Astrocyte (in vitro differentiated cells and primary cell): ENCODE measurements at regions not wholly inside any gene's neighbourhood (a gene's known extent, or its start where the extent isn't known, plus 50 kb on each side); places are given as distances from the start of the nearest gene placed in this dataset.

Source experiments
- DNase-seq: peaks from one replicate; pipeline ENCODE4 v3.0.0-alpha.2; 2010; ENCODE audit warnings: low read depth
- FAIRE-seq: peaks from 2 replicates; lab custom pipeline; 2011; peaks lifted over from hg19 to GRCh38; lab: Jason Lieb, UNC
- H2AFZ ChIP-seq: 2 replicates; pipeline ENCODE4 v1.6.0; 2012; ENCODE audit warnings: low read depth, low read length, inconsistent platforms
- H3K27ac ChIP-seq: 2 replicates; pipeline ENCODE4 v1.5.1; 2011; ENCODE audit warnings: low read depth, low read length, inconsistent platforms
- H3K27me3 ChIP-seq: 2 replicates; pipeline ENCODE4 v1.6.0; 2011; ENCODE audit warnings: low read length, inconsistent platforms; ENCODE audit not compliant: insufficient read depth
- H3K36me3 ChIP-seq: 2 replicates; pipeline ENCODE4 v1.5.1; 2011; ENCODE audit warnings: low read length, inconsistent platforms; ENCODE audit not compliant: insufficient read depth
- H3K4me1 ChIP-seq: 2 replicates; pipeline ENCODE4 v1.5.1; 2011; ENCODE audit warnings: low read length, inconsistent platforms; ENCODE audit not compliant: insufficient read depth
- H3K4me2 ChIP-seq: 2 replicates; pipeline ENCODE4 v1.6.0; 2012; ENCODE audit warnings: low read length, inconsistent platforms
- H3K4me3 ChIP-seq: 2 replicates; pipeline ENCODE4 v1.5.1; 2011; ENCODE audit warnings: low read depth, mild to moderate bottlenecking, low read length, inconsistent platforms; ENCODE audit not compliant: insufficient read depth
- H3K79me2 ChIP-seq: 2 replicates; pipeline ENCODE4 v1.6.0; 2012; ENCODE audit warnings: mild to moderate bottlenecking, low read length, inconsistent platforms; ENCODE audit not compliant: insufficient read depth
- H3K9ac ChIP-seq: 2 replicates; pipeline ENCODE4 v1.6.0; 2012; ENCODE audit warnings: mild to moderate bottlenecking, low read length, inconsistent platforms
- H3K9me3 ChIP-seq: 2 replicates; pipeline ENCODE4 v1.5.1; 2012; ENCODE audit warnings: low read depth, mild to moderate bottlenecking, low read length, inconsistent platforms; ENCODE audit not compliant: insufficient read depth
- H4K20me1 ChIP-seq: 2 replicates; pipeline ENCODE4 v1.6.0; 2012; ENCODE audit warnings: low read length, inconsistent platforms; ENCODE audit not compliant: insufficient read depth
- H3K27ac Mint-ChIP-seq: one replicate; pipeline ENCODE4 v1.8.0; 2021; ENCODE audit warnings: mild to moderate bottlenecking, mixed read lengths; ENCODE audit not compliant: unreplicated experiment
- H3K27me3 Mint-ChIP-seq: one replicate; pipeline ENCODE4 v1.8.0; 2021; ENCODE audit warnings: low read depth, mixed read lengths; ENCODE audit not compliant: unreplicated experiment
- H3K36me3 Mint-ChIP-seq: one replicate; pipeline ENCODE4 v1.8.0; 2021; ENCODE audit warnings: low read depth, mixed read lengths; ENCODE audit not compliant: unreplicated experiment
- H3K4me1 Mint-ChIP-seq: one replicate; pipeline ENCODE4 v1.8.0; 2021; ENCODE audit warnings: low read depth, mixed read lengths; ENCODE audit not compliant: unreplicated experiment
- H3K4me3 Mint-ChIP-seq: one replicate; pipeline ENCODE4 v1.8.0; 2021; ENCODE audit warnings: mild to moderate bottlenecking, moderate library complexity, mixed read lengths; ENCODE audit not compliant: unreplicated experiment
- H3K9me3 Mint-ChIP-seq: one replicate; pipeline ENCODE4 v1.8.0; 2021; ENCODE audit warnings: mild to moderate bottlenecking, mixed read lengths; ENCODE audit not compliant: unreplicated experiment
- CTCF ChIP-seq: IDR thresholded peaks from 2 replicates; pipeline ENCODE4 v1.5.1; 2011; ENCODE audit warnings: low read depth, mild to moderate bottlenecking, inconsistent platforms, low read length, moderate library complexity; ENCODE audit not compliant: insufficient read depth
- EZH2 ChIP-seq: IDR thresholded peaks from 2 replicates; pipeline ENCODE4 v1.6.1; 2012; ENCODE audit warnings: mild to moderate bottlenecking, low read length, inconsistent platforms; ENCODE audit not compliant: insufficient read depth

DNA sequence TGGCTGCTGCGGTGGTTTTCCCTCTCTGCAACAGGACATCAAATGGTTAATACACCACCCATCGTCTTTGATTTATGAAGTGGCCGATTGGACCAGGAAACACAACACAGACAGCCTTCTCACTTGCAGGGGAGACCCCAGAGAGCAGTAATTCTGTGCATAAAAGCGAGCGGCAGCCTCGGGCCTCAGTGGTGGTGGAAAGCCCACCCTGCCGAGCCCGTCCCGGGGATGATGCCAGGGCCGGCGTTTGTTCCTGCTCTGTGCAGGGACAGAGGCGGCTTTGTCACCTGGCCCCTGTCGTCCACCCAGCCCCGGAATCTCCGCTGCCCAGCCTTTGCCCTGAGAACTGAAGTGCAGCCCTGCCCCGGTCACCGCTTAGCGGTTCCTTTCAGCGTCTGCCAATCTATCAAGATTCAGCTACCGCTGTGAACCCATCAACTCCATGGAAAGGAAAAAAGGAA is 184.4 kb downstream of the TSHZ3 start:
- H3K9ac ChIP-seq = no peak overlapping the region
- H2AFZ ChIP-seq = peak overlapping the region; percentile 32
- Mint-ChIP-seq H3K27ac (no peak overlapping the region), H3K27me3 (peaks cover 12% of the 10 kb centered on the region), H3K36me3 (no peaks in the 10 kb centered on the region), H3K4me1 (peaks cover 5% of the 10 kb centered on the region), H3K4me3 (no peak overlapping the region), H3K9me3 (peaks cover 4% of the 10 kb centered on the region)
- H3K4me1 ChIP-seq = no peaks in the 10 kb centered on the region
- peak overlapping the region; percentile 27 for H3K4me2 ChIP-seq
- DNase-seq (peak; percentile 3), FAIRE-seq (no peak)
- H3K36me3 ChIP-seq = no peaks in the 10 kb centered on the region
- H3K9me3 ChIP-seq = no peaks in the 10 kb centered on the region
- no peak overlapping the region for H3K4me3 ChIP-seq
- TF ChIP-seq CTCF = no peak
- TF ChIP-seq EZH2 = no peak
- H3K27me3 ChIP-seq = peaks cover 2% of the 10 kb centered on the region
- H4K20me1 ChIP-seq = no peaks in the 10 kb centered on the region
- no peaks in the 10 kb centered on the region for H3K79me2 ChIP-seq
- no peak overlapping the region for H3K27ac ChIP-seq

GRCh38 chr19:31160336-31160926 is 188.8 kb downstream of the TSHZ3 start:
- peaks cover 4% of the 10 kb centered on the region for H3K27me3 Mint-ChIP-seq

More at GRCh38 chr19:31160336-31160926, 188.8 kb downstream of the TSHZ3 start:
- H3K27ac Mint-ChIP-seq = no peak overlapping the region
- H3K4me1 ChIP-seq = no peaks in the 10 kb centered on the region
- H4K20me1 ChIP-seq = no peaks in the 10 kb centered on the region
- no peak overlapping the region for H3K4me3 Mint-ChIP-seq
- TF ChIP-seq EZH2 = no peak
- no peak for TF ChIP-seq CTCF
- H3K9me3 Mint-ChIP-seq = peaks cover 3% of the 10 kb centered on the region
- no peak overlapping the region for H3K4me2 ChIP-seq
- H3K9me3 ChIP-seq = no peaks in the 10 kb centered on the region
- peak; percentile 58 for DNase-seq
- FAIRE-seq = no peak
- no peaks in the 10 kb centered on the region for H3K27me3 ChIP-seq
- no peak overlapping the region for H3K9ac ChIP-seq
- no peaks in the 10 kb centered on the region for H3K36me3 Mint-ChIP-seq
- H3K36me3 ChIP-seq = no peaks in the 10 kb centered on the region
- no peak overlapping the region for H3K4me3 ChIP-seq
- no peak overlapping the region for H2AFZ ChIP-seq
- peaks cover 5% of the 10 kb centered on the region for H3K4me1 Mint-ChIP-seq
- H3K79me2 ChIP-seq = no peaks in the 10 kb centered on the region
- no peak overlapping the region for H3K27ac ChIP-seq
